CD4-positive, alpha-beta T cell treated with Interleukin-2 at 100 ng/mL for 4 hours (primary cell): ENCODE measurements at regions not wholly inside any gene's neighbourhood (a gene's known extent, or its start where the extent isn't known, plus 50 kb on each side); places are given as distances from the start of the nearest gene placed in this dataset.

Experiments
- DNase-seq: peaks from one replicate; pipeline ENCODE4 v3.0.0-alpha.2; 2020; ENCODE audit warnings: low spot score

- DNase-seq = no peak
Measured at GRCh38 chr7:17651863-17652385, 288.4 kb downstream of the SNX13 start.

GRCh38 chr7:17654940-17655339 is 285.4 kb downstream of the SNX13 start:
- no peak for DNase-seq

GRCh38 chr7:17659126-17659525 is 281.2 kb downstream of the SNX13 start:
- no peak for DNase-seq

GRCh38 chr7:17660116-17660515 is 280.2 kb downstream of the SNX13 start:
- DNase-seq = no peak

- DNase-seq = no peak
Measured at GRCh38 chr7:17661982-17662585, 278.2 kb downstream of the SNX13 start.

GRCh38 chr7:17663061-17663675 is 277.1 kb downstream of the SNX13 start:
- no peak for DNase-seq

GRCh38 chr7:17665029-17665428 is 275.3 kb downstream of the SNX13 start:
- no peak for DNase-seq

GRCh38 chr7:17668122-17668521 is 272.2 kb downstream of the SNX13 start:
- DNase-seq = no peak

GRCh38 chr7:17669204-17669603 is 271.1 kb downstream of the SNX13 start:
- DNase-seq = no peak

GRCh38 chr7:17671956-17672355 is 268.3 kb downstream of the SNX13 start:
- DNase-seq = no peak

- no peak for DNase-seq
Measured at GRCh38 chr7:17672783-17673182, 267.5 kb downstream of the SNX13 start.

GRCh38 chr7:17674166-17674942 is 265.9 kb downstream of the SNX13 start:
- no peak for DNase-seq

GRCh38 chr7:17674943-17675608 is 265.2 kb downstream of the SNX13 start:
- no peak for DNase-seq

GRCh38 chr7:17677408-17677807 is 262.9 kb downstream of the SNX13 start:
- no peak for DNase-seq

GRCh38 chr7:17678896-17679295 is 261.4 kb downstream of the SNX13 start:
- no peak for DNase-seq

GRCh38 chr7:17679458-17679857 is 260.8 kb downstream of the SNX13 start:
- no peak for DNase-seq

- no peak for DNase-seq
Measured at GRCh38 chr7:17680026-17680425, 260.3 kb downstream of the SNX13 start.

- peak; percentile 35 for DNase-seq
Measured at GRCh38 chr7:17680943-17681351, 259.3 kb downstream of the SNX13 start.

- DNase-seq = no peak
Measured at GRCh38 chr7:17681965-17682364, 258.3 kb downstream of the SNX13 start.

GRCh38 chr7:17682586-17682985 is 257.7 kb downstream of the SNX13 start:
- DNase-seq = no peak

- DNase-seq = no peak
Measured at GRCh38 chr7:17685141-17685540, 255.2 kb downstream of the SNX13 start.

GRCh38 chr7:17687361-17687760 is 252.9 kb downstream of the SNX13 start:
- DNase-seq = no peak
